H1 (cell line): ENCODE measurements at regions not wholly inside any gene's neighbourhood (a gene's known extent, or its start where the extent isn't known, plus 50 kb on each side); places are given as distances from the start of the nearest gene placed in this dataset.

ENCODE experiments used
- CTCF ChIA-PET: fragments of 300-600 bp; sonication (Branson Sonifier 250); formaldehyde crosslinking; loops from one replicate; lab custom pipeline; 2021; ENCODE audit not compliant: partially characterized antibody; lab: Charles Lee
- POLR2A ChIA-PET: fragments of 300-600 bp; sonication (Branson Sonifier 250); formaldehyde crosslinking; loops from one replicate; lab custom pipeline; 2021; ENCODE audit warnings: inconsistent platforms; ENCODE audit not compliant: partially characterized antibody; lab: Charles Lee
- DNase-seq, 2 experiments: peaks; one replicate each; pipeline versions ENCODE4 v3.0.0 to v3.0.0-alpha.2; 2010 to 2022; ENCODE audit warnings: low spot score in 2 of 2, low read depth in 1 of 2, mixed read lengths in 1 of 2
- FAIRE-seq: peaks from 2 replicates; lab custom pipeline; 2011; peaks lifted over from hg19 to GRCh38; lab: Jason Lieb, UNC
- H2AFZ ChIP-seq: 2 replicates; pipeline ENCODE4 v1.8.1; 2012; ENCODE audit warnings: low read length, inconsistent platforms
- H2AK5ac ChIP-seq: 2 replicates; pipeline ENCODE4 v1.6.1; 2013; ENCODE audit warnings: low read depth, low read length
- H2BK120ac ChIP-seq: replicated peaks from 2 replicates; pipeline ENCODE3; 2013; ENCODE audit warnings: low read depth, low read length, inconsistent platforms
- H2BK12ac ChIP-seq: 2 replicates; pipeline ENCODE4 v1.6.1; 2013; ENCODE audit warnings: low read depth, low read length
- H2BK15ac ChIP-seq: 2 replicates; pipeline ENCODE4 v1.6.1; 2013; ENCODE audit warnings: low read length
- H2BK20ac ChIP-seq: 2 replicates; pipeline ENCODE4 v1.6.1; 2013; ENCODE audit warnings: low read length
- H2BK5ac ChIP-seq: 2 replicates; pipeline ENCODE4 v1.6.1; 2013; ENCODE audit warnings: low read depth, low read length
- H3K14ac ChIP-seq: 2 replicates; pipeline ENCODE4 v1.6.1; 2013; ENCODE audit warnings: inconsistent platforms; ENCODE audit not compliant: insufficient read length
- H3K18ac ChIP-seq: 2 replicates; pipeline ENCODE4 v1.6.1; 2013; ENCODE audit warnings: low read length; ENCODE audit errors: extremely low read depth
- H3K23ac ChIP-seq: 2 replicates; pipeline ENCODE4 v1.6.1; 2013; ENCODE audit warnings: inconsistent platforms; ENCODE audit not compliant: insufficient read length
- H3K23me2 ChIP-seq: 2 replicates; pipeline ENCODE4 v1.6.1; 2013; ENCODE audit warnings: low read depth, low read length
- H3K27ac ChIP-seq: 2 replicates; pipeline ENCODE4 v1.6.1; 2011; ENCODE audit warnings: low read depth, low read length, inconsistent platforms
- H3K27me3 ChIP-seq, 4 experiments: replicated peaks in 1 of 4; 1 replicate in 1 of 4; 2 replicates in 3 of 4; pipeline versions ENCODE4 v1.6.1 to v1.8.1; 2011 to 2013; ENCODE audit warnings: low read length in 3 of 4, mild to moderate bottlenecking in 3 of 4, inconsistent platforms in 2 of 4, mixed read lengths in 2 of 4, moderate library complexity in 1 of 4; ENCODE audit not compliant: control insufficient read depth in 3 of 4, insufficient read depth in 3 of 4; ENCODE audit errors: extremely low read depth in 1 of 4
- H3K36me3 ChIP-seq, 4 experiments: 2 replicates each; pipeline versions ENCODE4 v1.6.1 to v1.8.1; 2011 to 2013; ENCODE audit warnings: mild to moderate bottlenecking in 4 of 4, low read length in 3 of 4, moderate library complexity in 2 of 4, control low read depth in 1 of 4, inconsistent platforms in 1 of 4; ENCODE audit not compliant: insufficient read depth in 4 of 4, control insufficient read depth in 2 of 4
- H3K4ac ChIP-seq: replicated peaks from 2 replicates; pipeline ENCODE3; 2013; ENCODE audit warnings: low read length, low read depth, mixed read lengths, inconsistent platforms; ENCODE audit not compliant: insufficient read length
- H3K4me1 ChIP-seq, 4 experiments: replicated peaks in 1 of 4; 1 replicate in 1 of 4; 2 replicates in 3 of 4; pipeline versions ENCODE4 v1.6.1 to v1.8.1; 2011 to 2013; ENCODE audit warnings: low read length in 3 of 4, inconsistent platforms in 2 of 4, mixed read lengths in 1 of 4; ENCODE audit not compliant: insufficient read depth in 4 of 4, control insufficient read depth in 3 of 4
- H3K4me2 ChIP-seq, 2 experiments: 2 replicates each; pipeline versions ENCODE4 v1.6.1 to v1.8.1; 2011 to 2013; ENCODE audit warnings: low read depth in 2 of 2, low read length in 2 of 2, control low read depth in 1 of 2, inconsistent platforms in 1 of 2, mild to moderate bottlenecking in 1 of 2; ENCODE audit not compliant: insufficient read depth in 1 of 2
- H3K4me3 ChIP-seq, 4 experiments: fragments of 200-600, 300-600 bp in 1 of 4; sonication (generic), shearing (Covaris generic), sonication (Bioruptor Twin) in 1 of 4; 2 replicates each; pipeline versions ENCODE4 v1.5.1 to v1.8.1; 2011 to 2016; ENCODE audit warnings: low read length in 4 of 4, low read depth in 3 of 4, control low read depth in 2 of 4, inconsistent platforms in 2 of 4, mild to moderate bottlenecking in 2 of 4, mixed read lengths in 1 of 4, moderate library complexity in 1 of 4; ENCODE audit not compliant: insufficient read depth in 2 of 4; ENCODE audit errors: extremely low read depth in 1 of 4
- H3K56ac ChIP-seq: replicated peaks from 2 replicates; pipeline ENCODE3; 2013; ENCODE audit warnings: low read depth, mild to moderate bottlenecking, mixed read lengths, low read length, inconsistent platforms; ENCODE audit not compliant: insufficient read length
- H3K79me1 ChIP-seq: 2 replicates; pipeline ENCODE4 v1.6.1; 2013; ENCODE audit warnings: low read depth, low read length, control low read depth
- H3K79me2 ChIP-seq, 2 experiments: 2 replicates each; pipeline versions ENCODE4 v1.6.1 to v1.8.1; 2012 to 2013; ENCODE audit warnings: low read length in 2 of 2, mild to moderate bottlenecking in 2 of 2, inconsistent platforms in 1 of 2; ENCODE audit not compliant: insufficient read depth in 2 of 2, control insufficient read depth in 1 of 2
- H3K9ac ChIP-seq, 4 experiments: replicated peaks in 1 of 4; 1 replicate in 1 of 4; 2 replicates in 3 of 4; pipeline versions ENCODE4 v1.6.1 to v1.8.1; 2011 to 2013; ENCODE audit warnings: low read depth in 3 of 4, low read length in 3 of 4, control low read depth in 2 of 4, mild to moderate bottlenecking in 2 of 4, moderate library complexity in 2 of 4, inconsistent platforms in 1 of 4; ENCODE audit errors: extremely low read depth in 1 of 4
- H3K9me3 ChIP-seq, 2 experiments: 2 replicates each; pipeline versions ENCODE4 v1.6.1 to v1.8.1; 2012 to 2013; ENCODE audit warnings: mild to moderate bottlenecking in 2 of 2, moderate library complexity in 2 of 2, control low read depth in 1 of 2, inconsistent platforms in 1 of 2, low read depth in 1 of 2, low read length in 1 of 2, mixed read lengths in 1 of 2; ENCODE audit not compliant: insufficient read depth in 2 of 2
- H4K20me1 ChIP-seq, 2 experiments: replicated peaks in 1 of 2; 2 replicates each; pipeline versions ENCODE3 to v1.8.1; 2011 to 2013; ENCODE audit warnings: inconsistent platforms in 2 of 2, low read length in 2 of 2, mild to moderate bottlenecking in 1 of 2; ENCODE audit not compliant: insufficient read depth in 2 of 2, control insufficient read depth in 1 of 2
- H4K5ac ChIP-seq: 2 replicates; pipeline ENCODE4 v1.6.1; 2013; ENCODE audit warnings: low read length, low read depth, mixed read lengths, inconsistent platforms; ENCODE audit not compliant: insufficient read length
- H4K8ac ChIP-seq: 2 replicates; pipeline ENCODE4 v1.8.0; 2013; ENCODE audit warnings: mild to moderate bottlenecking, moderate library complexity, low read length, inconsistent platforms; ENCODE audit not compliant: insufficient read depth; ENCODE audit errors: extremely low read depth
- H4K91ac ChIP-seq: replicated peaks from 2 replicates; pipeline ENCODE3; 2013; ENCODE audit warnings: low read length, mixed read lengths, inconsistent platforms; ENCODE audit not compliant: insufficient read length
- GABPA ChIP-seq: IDR thresholded peaks from 2 replicates; pipeline ENCODE4 v1.6.1; 2011; ENCODE audit warnings: mild to moderate bottlenecking, low read length, moderate library complexity, borderline replicate concordance; ENCODE audit not compliant: insufficient read depth
- WGBS, 2 experiments: shearing (Covaris generic) in 1 of 2; methylation state at CpG; one replicate each; pipeline versions ENCODE4 v1.1.6 to v1.1.7; 2013 to 2015; ENCODE audit warnings: low lambda C conversion rate in 2 of 2, mixed read lengths in 2 of 2, inconsistent platforms in 1 of 2, low coverage in 1 of 2, missing lambda C conversion rate in 1 of 2; ENCODE audit not compliant: insufficient replicate concordance in 2 of 2, insufficient coverage in 1 of 2, insufficient read length in 1 of 2; ENCODE audit errors: extremely low coverage in 1 of 2, missing lambda C conversion rate in 1 of 2; 5-methylcytosine and 5-hydroxymethylcytosine counted together

DNA sequence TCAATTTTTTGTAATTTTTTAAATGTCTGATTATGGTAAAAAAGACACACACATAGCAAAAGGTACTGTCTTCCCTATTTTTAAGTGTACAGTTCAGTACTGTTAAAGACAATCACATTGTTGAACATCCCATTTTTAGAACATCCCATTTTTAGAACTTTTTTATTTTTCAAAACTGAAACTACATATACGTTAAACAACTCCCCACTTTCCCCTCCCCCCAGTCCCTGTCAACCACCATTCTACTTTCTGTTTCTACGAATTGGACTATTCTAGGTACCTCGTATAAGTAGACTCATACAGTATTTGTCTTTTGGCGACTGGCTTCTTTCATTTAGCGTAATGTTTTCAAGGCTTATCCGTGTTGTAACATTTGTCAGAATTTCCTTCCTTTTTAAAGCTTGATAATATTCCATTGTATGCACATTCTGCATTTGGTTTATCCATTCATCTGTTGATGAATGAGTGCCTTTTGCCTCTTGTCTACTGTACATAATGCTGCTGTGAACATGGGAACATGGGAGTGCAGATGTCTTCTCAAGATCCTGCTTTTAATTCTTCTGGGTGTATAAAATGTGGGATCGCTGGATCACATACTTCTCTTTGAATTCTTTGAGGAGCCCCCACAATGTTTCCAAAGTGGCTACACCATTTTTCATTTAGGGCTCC, 154.0 kb downstream of the PIK3R1 start:
- Histone ChIP-seq H3K9ac (no peak overlapping the region), H3K79me1 (no peaks in the 10 kb centered on the region), H4K20me1 (no peaks in the 10 kb centered on the region), H3K4me1 (no peaks in the 10 kb centered on the region), H3K14ac (no peak overlapping the region), H2BK120ac (no peak overlapping the region), H3K23ac (no peak overlapping the region), H3K79me2 (no peaks in the 10 kb centered on the region), H3K4ac (no peak overlapping the region), H3K18ac (no peak overlapping the region), H3K27ac (no peak overlapping the region), H2BK15ac (no peak overlapping the region), H2BK5ac (no peak overlapping the region), H2AK5ac (no peak overlapping the region), H3K4me2 (no peak overlapping the region), H3K23me2 (no peaks in the 10 kb centered on the region), H3K4me3 (no peak overlapping the region), H4K5ac (no peak overlapping the region), H3K56ac (no peak overlapping the region), H2AFZ (no peak overlapping the region), H3K36me3 (no peaks in the 10 kb centered on the region), H2BK12ac (no peak overlapping the region), H4K8ac (no peak overlapping the region), H2BK20ac (no peak overlapping the region), H3K9me3 (no peaks in the 10 kb centered on the region; a peak in 1 of 4 replicates), H3K27me3 (no peaks in the 10 kb centered on the region), H4K91ac (no peak overlapping the region)
- ChIA-PET POLR2A (no interaction called here), CTCF (interaction anchor here (1.1 kb wide), 1 partner anchor 15 kb away, joined by 3 read pairs; no protein-coding TSS in a partner anchor)
- no peak for FAIRE-seq
- WGBS, 2 experiments = 99 to 100% methylated on average over 1 to 7 of the region's 7 CpGs
- no peak for DNase-seq
- TF ChIP-seq GABPA = no peak
